ENCODE measurements at regions not wholly inside any gene's neighbourhood (a gene's known extent, or its start where the extent isn't known, plus 50 kb on each side); places are given as distances from the start of the nearest gene placed in this dataset.

DNA sequence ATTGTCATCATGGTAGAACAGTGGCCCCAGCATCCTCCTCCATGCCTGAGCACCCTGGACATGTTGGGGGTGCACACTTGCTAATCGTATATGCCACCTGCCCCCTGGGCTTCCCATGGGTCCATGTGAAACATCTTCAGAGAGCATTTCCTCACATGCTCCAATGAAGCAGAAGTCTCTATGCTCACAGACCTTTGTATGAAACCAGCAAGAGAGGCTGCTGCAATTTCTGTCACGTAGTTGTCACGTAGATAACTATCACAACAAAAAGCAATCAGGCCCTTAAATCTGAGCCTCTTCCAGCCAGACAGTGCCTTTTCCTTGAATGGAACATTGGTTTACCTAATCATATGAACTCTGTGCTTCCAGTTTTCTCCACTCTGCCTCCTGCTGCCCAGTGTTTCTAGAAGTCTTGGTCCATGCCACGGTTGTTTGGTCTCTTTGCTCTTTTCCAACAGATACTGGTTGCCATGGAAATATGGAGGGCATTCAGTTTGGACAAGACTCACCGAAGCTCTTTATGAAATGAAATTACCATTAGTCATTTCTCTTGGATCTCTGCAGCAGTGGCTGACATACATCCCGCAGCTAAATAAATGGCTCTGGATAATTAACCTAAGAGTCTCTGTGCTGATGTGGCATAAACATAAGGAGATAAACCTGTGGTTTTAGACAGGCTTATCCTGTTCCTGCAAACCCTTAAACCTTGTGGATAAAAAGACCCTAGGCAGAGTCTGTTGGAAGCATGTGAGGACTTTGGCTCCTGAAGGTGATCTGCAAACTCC lies 172.8 kb upstream of the SYNDIG1 start:
- Histone ChIP-seq H3K27ac (no peak overlapping the region), H3K27me3 (no peaks in the 10 kb centered on the region), H3K4me3 (no peak overlapping the region), H3K9me3 (replicated peaks in 1 of 3) (no peaks in the 10 kb centered on the region), H3K36me3 (replicated peaks in 1 of 2) (no peaks in the 10 kb centered on the region), H3K4me1 (replicated peaks in 1 of 2) (no peaks in the 10 kb centered on the region)
- intact Hi-C loops (cut with DNase I): no loop called here
- TF ChIP-seq POLR2A (IDR thresholded peaks at IDR 0.05): no peak
- no peak for TF ChIP-seq CTCF (IDR thresholded peaks at IDR 0.05)
- no peak for DNase-seq
- WGBS, 4 donors: 50 to 76% (median 62%) methylated on average over 6 of the region's 6 CpGs

GRCh38 chr20:24291014-24291413 lies 178.4 kb upstream of the SYNDIG1 start:
- 77 to 82% (median 80%) methylated on average over 3 of the region's 3 CpGs for WGBS, 4 donors
- intact Hi-C loops (cut with DNase I): no loop called here
- Histone ChIP-seq H3K36me3 (replicated peaks in 1 of 2) (no peaks in the 10 kb centered on the region), H3K9me3 (replicated peaks in 1 of 3) (no peaks in the 10 kb centered on the region), H3K27ac (no peak overlapping the region), H3K27me3 (no peaks in the 10 kb centered on the region), H3K4me3 (no peak overlapping the region), H3K4me1 (replicated peaks in 1 of 2) (no peaks in the 10 kb centered on the region)
- no peak for DNase-seq
- TF ChIP-seq POLR2A (IDR thresholded peaks at IDR 0.05) (no peak), CTCF (IDR thresholded peaks at IDR 0.05) (no peak)

DNA sequence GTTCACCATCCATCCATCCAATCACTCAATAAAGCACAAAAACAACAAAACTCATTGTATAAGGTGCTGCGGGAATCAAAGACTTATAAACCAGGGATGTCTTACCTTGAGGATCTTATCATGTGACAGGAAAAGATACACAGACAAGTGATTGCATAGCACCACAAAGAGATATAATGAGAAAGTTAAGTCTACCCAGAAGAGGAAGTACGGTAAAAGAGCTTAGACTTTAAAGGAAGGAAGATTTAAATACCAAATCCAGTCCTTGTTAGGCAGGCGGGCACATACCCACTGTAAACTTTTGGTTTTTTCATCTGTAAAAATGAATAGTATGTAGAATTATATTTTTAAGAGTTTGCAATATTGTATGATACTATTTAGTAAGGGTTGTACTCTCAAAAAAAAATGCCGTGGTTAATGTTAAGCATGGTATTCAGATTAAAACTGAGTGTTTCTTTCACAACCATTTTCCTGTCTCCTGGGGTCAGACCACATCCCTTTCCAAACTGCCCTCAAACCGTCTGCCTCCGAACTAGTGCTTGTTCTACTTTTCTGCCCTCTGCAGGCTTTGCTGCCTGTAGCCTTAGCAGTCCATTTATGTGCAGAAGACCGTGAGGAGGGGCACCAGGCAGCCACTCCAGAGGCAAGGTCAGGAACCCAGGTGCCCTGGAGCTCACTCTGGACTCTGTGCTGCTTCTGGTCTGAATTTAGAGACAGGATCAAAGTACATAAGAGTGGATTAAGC lies 179.5 kb upstream of the SYNDIG1 start:
- DNase-seq: no peak
- Histone ChIP-seq H3K4me3 (no peak overlapping the region), H3K27me3 (no peaks in the 10 kb centered on the region), H3K27ac (no peak overlapping the region), H3K9me3 (replicated peaks in 1 of 3) (no peaks in the 10 kb centered on the region), H3K36me3 (replicated peaks in 1 of 2) (no peaks in the 10 kb centered on the region), H3K4me1 (replicated peaks in 1 of 2) (no peaks in the 10 kb centered on the region)
- intact Hi-C loops (cut with DNase I): no loop called here
- TF ChIP-seq POLR2A (IDR thresholded peaks at IDR 0.05) (no peak), CTCF (IDR thresholded peaks at IDR 0.05) (no peak)
- WGBS, 4 donors: 49 to 54% (median 51%) methylated on average over 7 of the region's 7 CpGs

GRCh38 chr20:24283186-24283585 lies 186.2 kb upstream of the SYNDIG1 start:
- Histone ChIP-seq H3K27me3 (no peaks in the 10 kb centered on the region), H3K9me3 (replicated peaks in 1 of 3) (no peaks in the 10 kb centered on the region), H3K36me3 (replicated peaks in 1 of 2) (no peaks in the 10 kb centered on the region), H3K27ac (no peak overlapping the region), H3K4me3 (no peak overlapping the region), H3K4me1 (replicated peaks in 1 of 2) (no peaks in the 10 kb centered on the region)
- intact Hi-C loops (cut with DNase I): no loop called here
- no peak for DNase-seq
- TF ChIP-seq POLR2A (IDR thresholded peaks at IDR 0.05) (no peak), CTCF (IDR thresholded peaks at IDR 0.05) (no peak)
- WGBS, 4 donors: 76 to 85% (median 82%) methylated on average over 5 of the region's 5 CpGs
